Karpas-422 (cell line): ENCODE measurements at regions not wholly inside any gene's neighbourhood (a gene's known extent, or its start where the extent isn't known, plus 50 kb on each side); places are given as distances from the start of the nearest gene placed in this dataset.
A peak's percentile ranks its signal among the peaks of the same experiment; 100 is the strongest.
"Not testable (repeated sequence)": the region's sequence is repeated elsewhere in the genome, so short reads cannot be mapped to it uniquely, and the experiment has no call there.

ENCODE experiments used
- DNase-seq: peaks from one replicate; pipeline ENCODE4 v3.0.0-alpha.2; 2015
- H2AFZ ChIP-seq: fragments of 200-600 bp; sonication (generic); 2 replicates; pipeline ENCODE4 v1.6.1; 2014; ENCODE audit warnings: antibody characterized with exemption, low read length, mixed read lengths
- H3K27ac ChIP-seq: fragments of 200-600 bp; sonication (generic); 2 replicates; pipeline ENCODE4 v1.5.1; 2014; ENCODE audit warnings: mild to moderate bottlenecking, low read length, moderate library complexity
- H3K27me3 ChIP-seq: fragments of 200-600 bp; sonication (generic); 2 replicates; pipeline ENCODE4 v1.6.1; 2014; ENCODE audit warnings: low read length, mixed read lengths
- H3K36me3 ChIP-seq: fragments of 200-600 bp; sonication (generic); 2 replicates; pipeline ENCODE4 v1.6.1; 2014; ENCODE audit warnings: low read length, mixed read lengths; ENCODE audit not compliant: insufficient read depth
- H3K4me1 ChIP-seq: fragments of 200-600 bp; sonication (generic); 2 replicates; pipeline ENCODE4 v1.6.1; 2014; ENCODE audit warnings: mild to moderate bottlenecking, low read length, mixed read lengths
- H3K4me2 ChIP-seq: fragments of 200-600 bp; sonication (generic); 2 replicates; pipeline ENCODE4 v1.6.1; 2014; ENCODE audit warnings: low read length, low read depth, mild to moderate bottlenecking; ENCODE audit not compliant: poor library complexity, severe bottlenecking
- H3K4me3 ChIP-seq: fragments of 200-600 bp; sonication (generic); 2 replicates; pipeline ENCODE4 v1.5.1; 2014; ENCODE audit warnings: mild to moderate bottlenecking, antibody characterized with exemption, low read length, mixed read lengths
- H3K79me2 ChIP-seq: fragments of 200-600 bp; sonication (generic); 2 replicates; pipeline ENCODE4 v1.6.1; 2014; ENCODE audit warnings: mild to moderate bottlenecking, low read length, mixed read lengths
- H3K9ac ChIP-seq: fragments of 200-600 bp; sonication (generic); 2 replicates; pipeline ENCODE4 v1.6.0; 2014; ENCODE audit warnings: low read length
- H3K9me2 ChIP-seq: fragments of 200-600 bp; sonication (generic), shearing (Covaris generic); replicated peaks from 2 replicates; pipeline ENCODE4 v1.6.0; 2014; ENCODE audit warnings: mild to moderate bottlenecking, low read length, moderate library complexity; ENCODE audit not compliant: insufficient read depth
- H3K9me3 ChIP-seq: fragments of 300-700, 200-600 bp; sonication (generic); 2 replicates; pipeline ENCODE4 v1.6.1; 2014; ENCODE audit warnings: low read length, mixed read lengths
- H4K20me1 ChIP-seq: fragments of 200-600 bp; sonication (generic); 2 replicates; pipeline ENCODE4 v1.6.1; 2014; ENCODE audit warnings: mild to moderate bottlenecking, antibody characterized with exemption, low read length, low read depth; ENCODE audit not compliant: insufficient read depth

DNA sequence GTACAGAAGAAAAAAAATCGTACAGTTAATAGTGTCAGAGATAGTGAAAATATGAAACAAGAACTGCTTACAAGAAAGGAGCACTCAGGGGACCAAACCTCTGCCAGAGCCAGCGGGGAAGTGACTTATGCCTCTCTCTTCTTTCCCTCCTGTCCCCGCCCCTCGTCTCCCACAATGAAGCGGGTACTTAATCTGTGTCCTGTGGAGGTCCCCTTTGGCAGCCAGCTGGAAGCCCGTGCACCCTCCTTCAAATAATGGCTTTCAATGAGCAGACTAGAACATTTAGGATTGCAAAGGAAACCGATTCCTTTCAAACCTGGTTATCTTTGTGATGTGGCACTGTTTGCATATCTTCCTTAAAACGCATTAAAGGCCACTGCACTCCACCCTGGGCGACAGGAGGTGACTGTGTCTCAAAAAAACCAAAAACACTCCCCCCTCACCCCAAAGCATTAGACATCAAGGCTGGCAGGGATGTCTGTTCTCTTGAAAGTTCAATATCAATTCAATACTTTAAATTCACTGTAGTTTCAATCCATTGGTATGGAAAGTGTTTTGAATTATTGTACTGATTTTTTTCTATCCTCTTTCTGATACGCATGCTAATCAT, 51.7 kb downstream of the PPIAL4C start:
- not testable (repeated sequence) for H3K4me3 ChIP-seq, H3K9me3 ChIP-seq, H2AFZ ChIP-seq, H4K20me1 ChIP-seq, H3K27ac ChIP-seq, DNase-seq, H3K9ac ChIP-seq, H3K36me3 ChIP-seq, H3K79me2 ChIP-seq, H3K27me3 ChIP-seq, H3K9me2 ChIP-seq, H3K4me1 ChIP-seq
- peak overlapping the region; percentile 23 for H3K4me2 ChIP-seq

DNA sequence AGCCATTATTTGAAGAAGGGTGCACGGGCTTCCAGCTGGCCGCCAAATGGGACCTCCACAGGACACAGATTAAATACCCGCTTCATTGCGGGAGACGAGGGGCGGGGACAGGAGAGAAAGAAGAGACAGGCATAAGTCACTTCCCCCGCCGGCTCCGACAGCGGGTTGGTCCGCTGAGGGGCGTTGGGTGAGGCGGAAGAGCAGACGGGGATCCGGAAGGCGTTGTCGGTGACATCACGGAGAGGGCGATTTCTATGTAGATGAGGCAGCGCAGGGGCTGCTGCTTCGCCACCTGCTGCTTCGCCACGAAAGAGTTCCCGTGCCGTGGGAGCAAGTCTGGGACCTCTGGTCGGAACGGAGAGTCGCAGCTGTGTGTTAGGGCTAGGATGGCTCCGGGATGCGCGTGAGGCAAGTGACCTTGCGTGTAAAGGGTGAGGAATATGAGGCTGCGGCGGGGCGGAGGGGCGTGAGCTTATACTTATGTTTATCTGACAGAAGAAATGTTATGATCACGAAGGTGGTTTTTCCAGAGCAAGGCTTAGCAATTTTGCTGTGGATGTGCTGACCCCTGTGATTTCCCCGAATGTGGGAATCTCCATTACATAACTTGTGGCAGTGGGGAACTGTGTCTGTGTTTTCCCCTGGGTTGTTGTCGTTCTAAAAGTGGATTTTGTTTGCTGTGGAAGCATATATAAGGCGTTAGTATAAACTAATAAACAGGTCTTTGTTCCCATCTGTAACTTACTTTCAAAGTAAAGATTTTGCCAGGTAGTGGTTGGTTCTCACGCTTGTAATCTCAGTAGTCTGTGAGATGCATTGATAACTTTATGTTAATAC, 52.9 kb downstream of the PPIAL4C start:
- H3K9me3 ChIP-seq, H3K4me1 ChIP-seq, H3K36me3 ChIP-seq, H3K79me2 ChIP-seq, H4K20me1 ChIP-seq, H3K27me3 ChIP-seq, H3K9me2 ChIP-seq: not testable (repeated sequence)
- peak overlapping the region; percentile 54 for H3K4me2 ChIP-seq
- H3K4me3 ChIP-seq: peak overlapping the region; percentile 62
- H2AFZ ChIP-seq: peak overlapping the region; percentile 71; the same call in 1 of the 2 replicates
- peak overlapping the region; percentile 70 for H3K9ac ChIP-seq
- H3K27ac ChIP-seq: peak overlapping the region; percentile 47; the same call in 1 of the 2 replicates
- peak; percentile 94 for DNase-seq

DNA sequence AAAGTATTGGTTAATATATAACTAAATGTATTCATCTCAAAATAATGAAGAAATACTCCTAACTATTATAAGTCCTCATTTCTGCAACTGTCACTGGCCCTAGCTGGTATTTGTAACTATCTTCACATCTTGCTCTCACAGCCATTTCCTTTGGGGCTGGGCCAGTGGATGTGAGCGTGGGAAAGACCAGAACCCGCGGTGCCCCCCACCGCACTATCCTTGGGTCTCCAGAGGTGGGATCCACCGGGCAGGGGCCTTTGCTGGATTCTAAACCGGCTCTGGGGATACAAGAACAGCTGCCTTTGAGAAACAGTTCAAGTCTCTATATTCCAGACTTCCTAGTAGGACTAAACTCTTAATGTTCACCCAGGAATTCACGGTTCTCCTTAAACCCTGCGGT, 54.8 kb downstream of the PPIAL4C start:
- not testable (repeated sequence) for H3K9me2 ChIP-seq, H4K20me1 ChIP-seq, H3K36me3 ChIP-seq, H3K9ac ChIP-seq, H3K27ac ChIP-seq, H3K9me3 ChIP-seq, H2AFZ ChIP-seq, H3K4me1 ChIP-seq, H3K4me2 ChIP-seq, DNase-seq, H3K4me3 ChIP-seq, H3K27me3 ChIP-seq, H3K79me2 ChIP-seq

DNA sequence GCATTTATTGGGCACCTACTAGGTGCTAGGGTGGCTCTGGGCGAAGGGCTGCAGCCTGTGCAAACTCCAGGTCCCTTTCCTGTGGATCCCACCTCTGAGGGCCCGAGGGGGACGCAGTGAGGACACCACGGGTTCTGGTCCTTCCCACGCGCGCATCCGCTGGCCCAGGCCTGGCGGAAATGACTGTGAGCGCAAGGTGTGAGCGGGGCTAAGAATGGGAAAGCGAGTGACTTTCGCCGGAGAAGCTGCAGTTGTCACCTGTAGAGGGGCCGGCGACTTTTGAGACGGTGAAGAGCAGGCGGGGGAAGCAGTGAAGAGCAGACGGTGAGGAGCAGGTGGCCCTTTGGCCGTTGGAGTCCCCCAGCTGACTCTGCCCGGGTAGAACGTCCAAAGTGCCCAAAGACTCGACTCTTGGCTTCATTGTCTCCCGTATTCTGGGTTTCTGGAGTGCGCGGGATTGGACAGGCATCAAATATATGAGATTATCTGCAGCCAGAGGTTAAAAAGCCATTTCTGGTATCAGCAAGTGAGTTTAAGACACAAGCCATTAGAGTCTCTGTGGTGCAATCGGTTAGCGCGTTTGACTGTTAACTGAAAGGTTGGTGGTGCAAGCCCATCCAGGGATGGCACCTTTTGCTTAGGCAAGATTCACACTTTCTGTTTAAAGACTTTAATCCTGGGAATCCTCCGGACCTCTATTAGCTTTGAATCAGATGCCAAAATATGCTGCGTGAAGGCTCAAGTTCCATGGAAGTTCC, 55.4 kb downstream of the PPIAL4C start:
- H3K4me1 ChIP-seq, H3K79me2 ChIP-seq, H3K27ac ChIP-seq, H3K9me3 ChIP-seq, H3K36me3 ChIP-seq, H2AFZ ChIP-seq, H3K27me3 ChIP-seq, H4K20me1 ChIP-seq, H3K9me2 ChIP-seq, H3K4me2 ChIP-seq, H3K9ac ChIP-seq, H3K4me3 ChIP-seq, DNase-seq: not testable (repeated sequence)

DNA sequence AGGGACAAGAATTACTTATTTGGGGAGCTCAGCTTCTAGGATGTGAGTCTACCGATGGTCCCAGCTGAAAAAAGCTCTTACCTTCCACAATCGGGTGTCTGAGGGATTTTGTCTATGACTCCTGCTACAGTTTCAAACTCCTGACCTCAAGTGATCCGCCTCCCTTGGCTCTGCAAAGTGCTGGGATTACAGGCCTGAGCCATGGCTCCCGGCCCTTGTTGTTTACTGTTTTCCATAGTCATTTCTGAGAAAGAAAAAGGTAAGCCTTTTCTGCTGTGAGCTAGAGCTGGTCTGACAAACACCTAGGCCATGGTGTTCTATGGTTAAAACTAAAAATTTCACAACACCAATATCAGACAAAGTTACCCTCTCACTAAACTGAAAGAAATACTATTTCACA, 57.5 kb downstream of the PPIAL4C start:
- H2AFZ ChIP-seq, H3K9me2 ChIP-seq, DNase-seq, H3K9ac ChIP-seq, H4K20me1 ChIP-seq, H3K4me3 ChIP-seq, H3K27me3 ChIP-seq, H3K9me3 ChIP-seq, H3K79me2 ChIP-seq, H3K4me1 ChIP-seq, H3K4me2 ChIP-seq, H3K27ac ChIP-seq, H3K36me3 ChIP-seq: not testable (repeated sequence)

DNA sequence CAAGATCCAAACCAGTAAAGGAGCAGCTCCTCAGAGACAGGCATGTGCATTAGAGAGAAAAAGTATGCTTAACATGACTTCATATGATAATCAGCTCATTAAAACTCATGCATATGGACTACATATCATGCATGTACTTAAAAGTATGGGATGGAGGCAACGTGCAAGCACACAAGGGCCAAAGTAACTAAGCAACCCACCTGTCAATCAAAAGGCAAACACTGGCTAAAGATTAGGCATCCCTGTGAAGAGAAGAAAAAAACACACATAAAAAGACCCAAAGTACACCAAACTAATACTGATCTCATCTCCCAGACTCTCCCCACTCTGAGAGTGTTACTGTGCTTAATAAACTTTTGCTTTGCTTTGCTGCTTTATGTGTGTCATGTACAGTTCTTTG, 61.2 kb downstream of the PPIAL4C start:
- not testable (repeated sequence) for H3K9me3 ChIP-seq, H3K27me3 ChIP-seq

DNA sequence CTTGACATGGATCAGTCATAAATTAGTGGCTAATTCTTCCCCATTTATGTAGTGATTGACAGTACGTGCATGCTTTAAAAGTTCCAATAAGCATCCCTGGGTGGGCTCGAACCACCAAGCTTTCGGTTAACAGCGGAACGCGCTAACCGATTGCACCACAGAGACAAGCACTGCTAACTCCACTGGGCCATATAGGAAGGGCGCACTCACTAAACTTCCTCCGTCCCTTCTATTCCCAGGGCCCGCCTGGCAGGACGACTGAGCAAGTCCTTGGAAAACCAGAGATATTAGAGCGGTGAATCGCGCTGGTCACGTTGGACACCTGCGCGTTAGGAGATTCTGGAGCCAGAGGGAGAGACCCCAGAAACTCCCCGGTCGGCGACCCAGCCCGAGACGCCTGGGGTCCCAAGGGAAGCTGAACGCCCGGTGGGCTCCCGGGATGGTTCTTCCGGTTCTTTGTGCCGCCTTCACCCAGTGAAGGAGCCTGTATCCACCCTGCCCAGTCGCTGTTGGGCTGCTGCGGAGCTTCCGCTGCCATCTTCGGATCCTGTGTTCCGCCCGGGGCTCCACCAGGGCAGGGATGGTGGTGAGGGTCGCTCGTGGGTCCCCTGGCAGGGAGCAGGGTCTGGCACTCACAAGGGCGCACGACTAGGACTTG, 62.8 kb downstream of the PPIAL4C start:
- not testable (repeated sequence) for H2AFZ ChIP-seq, H3K79me2 ChIP-seq

More for the DNA sequence above, 61.2 kb downstream of the PPIAL4C start:
- H3K79me2 ChIP-seq, H2AFZ ChIP-seq, H3K27ac ChIP-seq, H3K4me2 ChIP-seq, H3K9ac ChIP-seq, H4K20me1 ChIP-seq, DNase-seq, H3K4me1 ChIP-seq, H3K36me3 ChIP-seq, H3K9me2 ChIP-seq, H3K4me3 ChIP-seq: not testable (repeated sequence)

DNA sequence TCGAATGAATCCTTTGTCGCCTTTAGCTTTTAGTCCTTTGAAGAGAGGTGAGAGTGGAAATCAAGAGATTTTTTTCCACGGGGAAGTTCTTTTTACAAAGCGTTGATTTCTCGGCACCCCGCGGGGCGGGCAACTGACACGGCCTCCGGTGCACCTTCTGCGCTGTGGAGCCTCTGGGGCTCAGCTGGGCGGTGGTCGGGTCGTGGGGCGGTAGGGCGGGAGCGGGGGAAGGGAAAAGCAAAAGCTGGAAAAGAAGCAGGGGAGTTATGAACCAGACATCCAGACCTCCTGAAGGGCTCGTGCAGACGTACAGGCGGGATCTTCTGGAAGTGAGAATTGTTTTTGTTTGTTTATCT, 63.3 kb downstream of the PPIAL4C start:
- not testable (repeated sequence) for H4K20me1 ChIP-seq, H3K4me2 ChIP-seq, H3K9ac ChIP-seq, H3K4me1 ChIP-seq, H3K79me2 ChIP-seq, H3K27me3 ChIP-seq, H3K9me2 ChIP-seq, H2AFZ ChIP-seq, H3K36me3 ChIP-seq, H3K27ac ChIP-seq, DNase-seq, H3K4me3 ChIP-seq, H3K9me3 ChIP-seq

More for the DNA sequence above, 62.8 kb downstream of the PPIAL4C start:
- H3K4me2 ChIP-seq, H3K27me3 ChIP-seq, H3K27ac ChIP-seq, H3K4me3 ChIP-seq, DNase-seq, H4K20me1 ChIP-seq, H3K4me1 ChIP-seq, H3K36me3 ChIP-seq, H3K9me3 ChIP-seq, H3K9ac ChIP-seq, H3K9me2 ChIP-seq: not testable (repeated sequence)
